ENCODE measurements at regions not wholly inside any gene's neighbourhood (a gene's known extent, or its start where the extent isn't known, plus 50 kb on each side); places are given as distances from the start of the nearest gene placed in this dataset.

GRCh38 chr20:22093122-22093521 is 387.7 kb downstream of the PAX1 start:
- H3K36me3 ChIP-seq (ENCODE audit: low read depth, missing control alignments), result no peaks in the 10 kb centered on the region
- WGBS, 2 donors, result 57 to 78% methylated on average over 1 of the region's 1 CpG
- no peak for DNase-seq
- no peak overlapping the region for H3K27ac ChIP-seq
- intact Hi-C loops (cut with DNase I; ENCODE audit: low total_unique reads), result no loop called here
- H3K27me3 ChIP-seq, result no peaks in the 10 kb centered on the region
- no peak overlapping the region for H3K4me3 ChIP-seq
- no peaks in the 10 kb centered on the region for H3K4me1 ChIP-seq
- H3K9me3 ChIP-seq, result no peaks in the 10 kb centered on the region
- TF ChIP-seq CTCF (IDR thresholded peaks at IDR 0.05), result no peak
- no peak for TF ChIP-seq POLR2A (IDR thresholded peaks at IDR 0.05)

GRCh38 chr20:22088882-22089281 is 383.4 kb downstream of the PAX1 start:
- Histone ChIP-seq H3K9me3 (no peaks in the 10 kb centered on the region), H3K4me1 (no peaks in the 10 kb centered on the region), H3K27ac (no peak overlapping the region), H3K27me3 (no peaks in the 10 kb centered on the region), H3K36me3 (ENCODE audit: low read depth, missing control alignments) (no peaks in the 10 kb centered on the region), H3K4me3 (no peak overlapping the region)
- no peak for DNase-seq
- TF ChIP-seq CTCF (IDR thresholded peaks at IDR 0.05) (no peak), POLR2A (IDR thresholded peaks at IDR 0.05) (no peak)
- WGBS, 2 donors, result 89 to 91% methylated on average over 4 of the region's 4 CpGs
- intact Hi-C loops (cut with DNase I; ENCODE audit: low total_unique reads), result no loop called here

- TF ChIP-seq CTCF (IDR thresholded peaks at IDR 0.05) (no peak), POLR2A (IDR thresholded peaks at IDR 0.05) (no peak)
- intact Hi-C loops (cut with DNase I; ENCODE audit: low total_unique reads), result no loop called here
- H3K36me3 ChIP-seq (ENCODE audit: low read depth, missing control alignments), result no peaks in the 10 kb centered on the region
- no peaks in the 10 kb centered on the region for H3K4me1 ChIP-seq
- H3K4me3 ChIP-seq, result no peak overlapping the region
- WGBS, 2 donors, result 29 to 89% methylated on average over 1 of the region's 1 CpG
- H3K27me3 ChIP-seq, result no peaks in the 10 kb centered on the region
- no peak for DNase-seq
- no peak overlapping the region for H3K27ac ChIP-seq
- no peaks in the 10 kb centered on the region for H3K9me3 ChIP-seq
Observed at GRCh38 chr20:22080985-22081384, 375.5 kb downstream of the PAX1 start.

GRCh38 chr20:22074635-22075034 is 369.2 kb downstream of the PAX1 start:
- Histone ChIP-seq H3K9me3 (no peaks in the 10 kb centered on the region), H3K27ac (no peak overlapping the region), H3K4me1 (no peaks in the 10 kb centered on the region), H3K27me3 (no peaks in the 10 kb centered on the region), H3K4me3 (no peak overlapping the region), H3K36me3 (ENCODE audit: low read depth, missing control alignments) (no peaks in the 10 kb centered on the region)
- DNase-seq, result no peak
- TF ChIP-seq POLR2A (IDR thresholded peaks at IDR 0.05), result no peak
- TF ChIP-seq CTCF (IDR thresholded peaks at IDR 0.05), result no peak
- 87 to 90% methylated on average over 1 of the region's 1 CpG for WGBS, 2 donors
- intact Hi-C loops (cut with DNase I; ENCODE audit: low total_unique reads), result no loop called here

- intact Hi-C loops (cut with DNase I; ENCODE audit: low total_unique reads), result no loop called here
- TF ChIP-seq CTCF (IDR thresholded peaks at IDR 0.05) (no peak), POLR2A (IDR thresholded peaks at IDR 0.05) (no peak)
- Histone ChIP-seq H3K27ac (no peak overlapping the region), H3K4me1 (no peaks in the 10 kb centered on the region), H3K27me3 (no peaks in the 10 kb centered on the region), H3K9me3 (no peaks in the 10 kb centered on the region), H3K36me3 (ENCODE audit: low read depth, missing control alignments) (no peaks in the 10 kb centered on the region), H3K4me3 (no peak overlapping the region)
- 25 to 36% methylated on average over 2 of the region's 2 CpGs for WGBS, 2 donors
- no peak for DNase-seq
Observed at GRCh38 chr20:22071841-22072240, 366.4 kb downstream of the PAX1 start.

Measured in testis (tissue), 2 donors.